Calu3 (cell line): ENCODE measurements at regions not wholly inside any gene's neighbourhood (a gene's known extent, or its start where the extent isn't known, plus 50 kb on each side); places are given as distances from the start of the nearest gene placed in this dataset.

Experiments
- BruUV-seq: library from RNA; stranded (reverse); fragments of 400-500 nt; replicated peaks from 2 replicates; lab custom pipeline; 2021; lab: Mats Ljungman, UMichigan
- CTCF ChIA-PET: fragments of 300-600 bp; sonication (Branson Sonifier 250); formaldehyde crosslinking; loops from one replicate; lab custom pipeline; 2022; ENCODE audit warnings: antibody characterized with exemption; lab: Charles Lee
- DNase-seq: peaks from one replicate; pipeline ENCODE4 v3.0.0; 2022
- H3K27ac Mint-ChIP-seq: one replicate; pipeline ENCODE4 v1.8.0; 2022; ENCODE audit warnings: mixed read lengths; ENCODE audit not compliant: unreplicated experiment
- H3K27me3 Mint-ChIP-seq: one replicate; pipeline ENCODE4 v1.8.0; 2022; ENCODE audit warnings: mixed read lengths; ENCODE audit not compliant: unreplicated experiment
- H3K36me3 Mint-ChIP-seq: one replicate; pipeline ENCODE4 v1.8.0; 2022; ENCODE audit warnings: mild to moderate bottlenecking, moderate library complexity, mixed read lengths; ENCODE audit not compliant: insufficient read depth, unreplicated experiment
- H3K4me1 Mint-ChIP-seq: one replicate; pipeline ENCODE4 v1.8.0; 2022; ENCODE audit warnings: mild to moderate bottlenecking, low read depth, mixed read lengths; ENCODE audit not compliant: unreplicated experiment
- H3K4me3 Mint-ChIP-seq: one replicate; pipeline ENCODE4 v1.8.0; 2022; ENCODE audit warnings: mild to moderate bottlenecking, low read depth, moderate library complexity, mixed read lengths; ENCODE audit not compliant: unreplicated experiment
- H3K9me3 Mint-ChIP-seq: one replicate; pipeline ENCODE4 v1.8.0; 2022; ENCODE audit warnings: low read depth, mixed read lengths; ENCODE audit not compliant: unreplicated experiment
- CTCF ChIP-seq: fragments of 200-600 bp; IDR thresholded peaks from one replicate; pipeline ENCODE4 v1.8.0; 2022; ENCODE audit warnings: antibody characterized with exemption; ENCODE audit not compliant: unreplicated experiment
- intact Hi-C: fragments of 100-400 bp; cut with micrococcal nuclease; formaldehyde crosslinking; loops from one replicate; pipeline ENCODE4 v1.10.0; 2022; ENCODE audit not compliant: unreplicated experiment

- no peak overlapping the region for H3K4me3 Mint-ChIP-seq
- TF ChIP-seq CTCF: no peak
- H3K27me3 Mint-ChIP-seq: no peaks in the 10 kb centered on the region
- CTCF ChIA-PET: no interaction called here
- H3K36me3 Mint-ChIP-seq: no peaks in the 10 kb centered on the region
- BruUV-seq: no TSS peak
- H3K4me1 Mint-ChIP-seq: no peaks in the 10 kb centered on the region
- no peak overlapping the region for H3K27ac Mint-ChIP-seq
- DNase-seq: no peak
- no peaks in the 10 kb centered on the region for H3K9me3 Mint-ChIP-seq
- intact Hi-C loops: no loop called here
Observed at GRCh38 chr13:105272660-105273631, 1262.5 kb downstream of the EFNB2 start.

- DNase-seq: no peak
- H3K4me3 Mint-ChIP-seq: no peak overlapping the region
- no peaks in the 10 kb centered on the region for H3K36me3 Mint-ChIP-seq
- no peaks in the 10 kb centered on the region for H3K9me3 Mint-ChIP-seq
- intact Hi-C loops: no loop called here
- H3K27ac Mint-ChIP-seq: no peak overlapping the region
- no peaks in the 10 kb centered on the region for H3K4me1 Mint-ChIP-seq
- TF ChIP-seq CTCF: no peak
- CTCF ChIA-PET: no interaction called here
- no peaks in the 10 kb centered on the region for H3K27me3 Mint-ChIP-seq
- BruUV-seq: no TSS peak
Observed at GRCh38 chr13:105266615-105267014, 1268.8 kb downstream of the EFNB2 start.

GRCh38 chr13:105262579-105262978 lies 1272.9 kb downstream of the EFNB2 start:
- intact Hi-C loops: no loop called here
- BruUV-seq: no TSS peak
- no peak overlapping the region for H3K4me3 Mint-ChIP-seq
- CTCF ChIA-PET: interaction anchor here (0.6 kb wide), 1 partner anchor 230 kb away, joined by 4 read pairs; no protein-coding TSS in a partner anchor
- H3K27ac Mint-ChIP-seq: no peak overlapping the region
- no peaks in the 10 kb centered on the region for H3K27me3 Mint-ChIP-seq
- no peak for TF ChIP-seq CTCF
- H3K9me3 Mint-ChIP-seq: no peaks in the 10 kb centered on the region
- no peak for DNase-seq
- no peaks in the 10 kb centered on the region for H3K36me3 Mint-ChIP-seq
- no peaks in the 10 kb centered on the region for H3K4me1 Mint-ChIP-seq

- Mint-ChIP-seq H3K27me3 (no peaks in the 10 kb centered on the region), H3K27ac (no peak overlapping the region), H3K9me3 (no peaks in the 10 kb centered on the region), H3K4me3 (no peak overlapping the region), H3K4me1 (no peaks in the 10 kb centered on the region), H3K36me3 (no peaks in the 10 kb centered on the region)
- CTCF ChIA-PET: no interaction called here
- TF ChIP-seq CTCF: no peak
- intact Hi-C loops: no loop called here
- no TSS peak for BruUV-seq
- DNase-seq: no peak
Observed at GRCh38 chr13:105259426-105259825, 1276.0 kb downstream of the EFNB2 start.
